Central memory CD8-positive, alpha-beta T cell (primary cell): ENCODE measurements at regions not wholly inside any gene's neighbourhood (a gene's known extent, or its start where the extent isn't known, plus 50 kb on each side); places are given as distances from the start of the nearest gene placed in this dataset.

Experiments
- ATAC-seq: fragments of 150-1000 bp; cut with Tn5 transposase; replicated peaks from 2 replicates; pipeline ENCODE4 v1.10.0; 2022; ENCODE audit warnings: mild to moderate bottlenecking, moderate FRiP score, moderate number of reproducible peaks; ENCODE audit not compliant: poor library complexity, severe bottlenecking; ENCODE audit errors: extremely low read depth
- DNase-seq, 2 donors: peaks; one replicate each; pipeline ENCODE4 v3.0.0; 2021; ENCODE audit warnings: low spot score in 2 of 2
- H3K27ac Mint-ChIP-seq: one replicate; pipeline ENCODE4 v1.8.0; 2022; ENCODE audit warnings: low read depth, mild to moderate bottlenecking, moderate library complexity, mixed read lengths
- H3K27me3 Mint-ChIP-seq: one replicate; pipeline ENCODE4 v1.8.0; 2022; ENCODE audit warnings: mixed read lengths
- H3K36me3 Mint-ChIP-seq: one replicate; pipeline ENCODE4 v1.8.0; 2022; ENCODE audit warnings: mild to moderate bottlenecking, moderate library complexity, mixed read lengths; ENCODE audit not compliant: insufficient read depth
- H3K4me1 Mint-ChIP-seq: one replicate; pipeline ENCODE4 v1.8.0; 2022; ENCODE audit warnings: mixed read lengths
- H3K4me3 Mint-ChIP-seq: one replicate; pipeline ENCODE4 v1.8.0; 2022; ENCODE audit warnings: mild to moderate bottlenecking, moderate library complexity, mixed read lengths
- H3K9me3 Mint-ChIP-seq: one replicate; pipeline ENCODE4 v1.8.0; 2022; ENCODE audit warnings: mixed read lengths

DNA sequence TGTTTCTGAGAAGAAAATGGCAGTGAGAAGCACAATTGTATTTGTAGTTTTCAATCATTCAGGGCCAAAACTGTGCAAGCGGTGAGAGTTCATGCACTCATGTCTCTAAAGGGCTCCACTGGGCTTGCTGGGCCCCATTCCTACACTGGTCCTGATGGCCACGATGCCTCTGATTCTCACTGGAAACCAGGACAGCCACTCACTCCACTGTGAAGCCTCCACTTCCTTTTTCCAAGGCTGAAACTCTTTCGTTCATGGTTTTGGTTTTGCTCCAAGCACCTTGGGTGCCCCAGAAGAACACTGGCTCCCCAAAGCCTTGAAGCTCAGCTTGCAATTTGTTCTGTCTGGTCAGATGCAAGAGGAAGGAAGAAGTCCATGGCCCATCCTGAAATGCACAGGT is 390.0 kb upstream of the MKI67 start:
- H3K4me1 Mint-ChIP-seq = no peaks in the 10 kb centered on the region
- no peaks in the 10 kb centered on the region for H3K27me3 Mint-ChIP-seq
- no peaks in the 10 kb centered on the region for H3K36me3 Mint-ChIP-seq
- ATAC-seq (no peak), DNase-seq (no peak)
- no peak overlapping the region for H3K4me3 Mint-ChIP-seq
- H3K9me3 Mint-ChIP-seq = peaks cover 5% of the 10 kb centered on the region
- no peak overlapping the region for H3K27ac Mint-ChIP-seq

DNA sequence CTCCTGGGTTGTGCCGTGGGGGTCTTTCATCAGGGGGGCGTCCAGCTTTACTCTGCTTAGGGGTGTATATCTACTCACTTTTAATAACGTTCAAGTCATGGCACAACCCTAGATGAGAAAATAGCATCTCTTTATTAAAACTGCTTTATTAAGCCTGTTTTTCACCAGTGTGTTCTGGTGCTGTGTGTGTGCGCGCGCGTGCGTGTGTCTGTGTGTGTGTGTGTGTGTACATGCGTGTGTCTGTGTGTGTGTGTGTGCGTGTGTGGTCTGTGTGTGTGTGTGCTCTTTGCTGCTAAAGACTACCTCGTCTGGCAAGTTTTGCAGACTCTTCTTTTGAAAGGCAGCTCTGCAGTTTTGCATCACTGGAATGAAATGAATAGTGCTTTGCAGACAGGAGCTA is 390.9 kb upstream of the MKI67 start:
- Mint-ChIP-seq H3K4me3 (no peak overlapping the region), H3K27me3 (no peaks in the 10 kb centered on the region), H3K4me1 (no peaks in the 10 kb centered on the region), H3K27ac (no peak overlapping the region), H3K9me3 (peaks cover 5% of the 10 kb centered on the region), H3K36me3 (no peaks in the 10 kb centered on the region)
- ATAC-seq = no peak
- DNase-seq = no peak

- H3K27ac Mint-ChIP-seq = no peak overlapping the region
- DNase-seq (no peak), ATAC-seq (no peak)
- peaks cover 5% of the 10 kb centered on the region for H3K9me3 Mint-ChIP-seq
- H3K4me1 Mint-ChIP-seq = no peaks in the 10 kb centered on the region
- no peaks in the 10 kb centered on the region for H3K36me3 Mint-ChIP-seq
- no peak overlapping the region for H3K4me3 Mint-ChIP-seq
- no peaks in the 10 kb centered on the region for H3K27me3 Mint-ChIP-seq
These were observed 391.8 kb upstream of the MKI67 start for GRCh38 chr10:128518000-128518399.

GRCh38 chr10:128519581-128519980 is 393.4 kb upstream of the MKI67 start:
- no peak for ATAC-seq
- no peaks in the 10 kb centered on the region for H3K27me3 Mint-ChIP-seq
- no peak overlapping the region for H3K4me3 Mint-ChIP-seq
- no peak for DNase-seq
- no peak overlapping the region for H3K27ac Mint-ChIP-seq
- H3K9me3 Mint-ChIP-seq = peaks cover 5% of the 10 kb centered on the region
- no peaks in the 10 kb centered on the region for H3K4me1 Mint-ChIP-seq
- H3K36me3 Mint-ChIP-seq = no peaks in the 10 kb centered on the region

DNA sequence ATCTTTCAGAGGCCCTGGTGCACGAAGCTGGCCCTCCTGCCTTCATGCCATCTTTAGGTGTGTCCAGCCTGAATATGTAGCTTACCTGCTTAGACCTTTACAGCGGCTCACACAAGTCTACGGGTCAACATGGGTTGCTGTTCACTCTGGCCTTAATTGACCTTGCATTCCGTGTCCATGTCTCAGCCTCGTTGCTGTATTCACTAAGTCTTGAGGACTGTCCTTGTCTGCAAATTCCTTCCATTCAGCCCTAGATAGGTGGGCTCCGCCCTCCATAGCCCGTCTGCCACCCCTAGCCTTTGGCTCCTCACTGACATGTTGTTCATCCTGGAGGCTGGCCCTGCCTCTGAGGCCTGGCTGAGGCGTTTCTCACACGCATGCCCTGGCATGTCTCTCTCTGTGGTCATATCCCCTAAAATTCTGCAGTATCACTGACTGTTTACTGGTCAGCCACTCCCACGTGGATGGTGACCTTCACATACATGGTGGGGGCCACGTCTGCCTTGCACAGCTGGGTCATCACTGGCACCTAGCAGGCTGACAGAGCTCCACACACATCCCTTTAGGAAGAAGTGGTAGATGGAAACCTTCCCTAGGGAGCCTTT is 394.1 kb upstream of the MKI67 start:
- ATAC-seq (no peak), DNase-seq (no peak)
- H3K4me1 Mint-ChIP-seq = no peaks in the 10 kb centered on the region
- H3K9me3 Mint-ChIP-seq = peaks cover 5% of the 10 kb centered on the region
- no peaks in the 10 kb centered on the region for H3K36me3 Mint-ChIP-seq
- no peak overlapping the region for H3K4me3 Mint-ChIP-seq
- no peak overlapping the region for H3K27ac Mint-ChIP-seq
- no peaks in the 10 kb centered on the region for H3K27me3 Mint-ChIP-seq

- H3K4me3 Mint-ChIP-seq = no peak overlapping the region
- H3K27ac Mint-ChIP-seq = no peak overlapping the region
- ATAC-seq = no peak
- H3K9me3 Mint-ChIP-seq = peaks cover 5% of the 10 kb centered on the region
- H3K27me3 Mint-ChIP-seq = no peaks in the 10 kb centered on the region
- no peaks in the 10 kb centered on the region for H3K4me1 Mint-ChIP-seq
- DNase-seq = no peak
- no peaks in the 10 kb centered on the region for H3K36me3 Mint-ChIP-seq
These were observed 396.5 kb upstream of the MKI67 start for GRCh38 chr10:128522551-128523308.

DNA sequence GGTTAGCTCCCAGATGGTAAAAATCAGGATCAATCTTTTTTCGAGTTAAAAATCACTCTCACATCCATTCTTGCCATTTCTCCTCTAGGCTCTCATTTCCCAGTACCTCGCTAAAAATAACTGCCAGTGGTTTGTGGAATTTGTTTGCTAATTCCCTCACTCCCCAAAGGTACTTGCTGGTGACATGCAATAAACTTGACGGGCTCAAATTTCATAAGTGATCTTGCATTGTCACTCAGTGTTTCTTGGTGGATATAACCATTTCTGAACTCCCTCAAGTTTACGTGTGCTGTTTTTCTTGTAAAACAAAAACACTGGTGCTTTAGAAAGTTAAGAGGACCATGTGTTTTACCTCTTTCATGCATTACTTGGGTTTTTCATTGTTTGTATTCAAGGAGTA is 399.2 kb upstream of the MKI67 start:
- Mint-ChIP-seq H3K9me3 (peaks cover 3% of the 10 kb centered on the region), H3K4me3 (no peak overlapping the region), H3K36me3 (no peaks in the 10 kb centered on the region), H3K27ac (no peak overlapping the region), H3K4me1 (no peaks in the 10 kb centered on the region), H3K27me3 (no peaks in the 10 kb centered on the region)
- DNase-seq = no peak
- ATAC-seq = no peak

DNA sequence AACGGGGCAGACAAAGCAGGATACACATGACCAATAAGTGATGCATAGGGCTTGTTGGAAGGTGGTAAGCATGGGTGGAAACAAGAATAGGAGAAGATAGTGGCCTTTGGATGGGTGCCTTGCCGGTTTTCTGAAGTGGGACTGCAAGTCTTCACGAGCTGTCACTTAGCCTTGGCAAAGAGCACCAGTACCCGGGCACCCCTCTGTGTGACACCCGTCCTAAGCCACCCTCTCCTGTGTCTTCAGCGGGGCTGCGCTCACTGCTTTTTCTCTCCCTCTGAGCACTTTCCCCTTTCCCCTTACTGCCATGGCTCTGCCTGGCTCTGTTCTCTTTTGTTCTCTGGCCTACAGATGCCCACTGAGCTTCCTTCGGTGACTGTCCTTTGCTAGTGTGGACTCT is 399.7 kb upstream of the MKI67 start:
- no peak overlapping the region for H3K4me3 Mint-ChIP-seq
- DNase-seq (no peak), ATAC-seq (no peak)
- H3K9me3 Mint-ChIP-seq = no peaks in the 10 kb centered on the region
- H3K36me3 Mint-ChIP-seq = no peaks in the 10 kb centered on the region
- no peaks in the 10 kb centered on the region for H3K4me1 Mint-ChIP-seq
- no peak overlapping the region for H3K27ac Mint-ChIP-seq
- no peaks in the 10 kb centered on the region for H3K27me3 Mint-ChIP-seq

DNA sequence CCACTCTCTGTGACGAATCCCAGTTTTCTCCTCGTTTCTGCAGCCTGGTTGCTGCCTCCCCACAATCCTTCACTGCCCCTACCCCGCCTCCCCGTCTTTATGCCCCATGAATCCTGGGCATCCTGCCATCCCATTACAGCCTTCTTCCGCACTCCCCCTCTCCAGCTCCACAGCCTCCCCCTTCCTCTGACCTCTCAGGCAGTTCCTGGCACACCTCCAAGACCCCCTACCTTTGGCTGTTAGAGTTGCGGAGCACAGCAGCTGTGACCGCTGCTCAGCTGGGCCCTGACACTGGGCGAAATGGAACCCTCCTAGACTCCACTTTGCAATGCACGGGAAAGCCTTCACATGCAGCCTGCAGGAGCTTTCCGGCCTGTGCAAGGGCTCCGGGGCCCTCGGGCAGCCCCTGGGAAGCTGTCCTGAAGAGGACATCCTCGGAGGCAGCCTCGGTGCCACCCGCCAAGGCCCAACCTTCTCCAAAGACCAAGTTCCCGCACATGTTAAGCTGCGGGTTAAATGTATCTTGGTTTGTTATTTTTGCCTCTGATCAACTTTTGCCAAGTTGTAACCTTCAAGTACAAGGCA is 400.7 kb upstream of the MKI67 start:
- H3K9me3 Mint-ChIP-seq = no peaks in the 10 kb centered on the region
- no peak for DNase-seq
- H3K36me3 Mint-ChIP-seq = no peaks in the 10 kb centered on the region
- H3K4me3 Mint-ChIP-seq = no peak overlapping the region
- no peak overlapping the region for H3K27ac Mint-ChIP-seq
- no peak for ATAC-seq
- no peaks in the 10 kb centered on the region for H3K27me3 Mint-ChIP-seq
- no peaks in the 10 kb centered on the region for H3K4me1 Mint-ChIP-seq

- H3K36me3 Mint-ChIP-seq = no peaks in the 10 kb centered on the region
- no peak for DNase-seq
- H3K27me3 Mint-ChIP-seq = peaks cover 6% of the 10 kb centered on the region
- no peak overlapping the region for H3K4me3 Mint-ChIP-seq
- H3K9me3 Mint-ChIP-seq = no peaks in the 10 kb centered on the region
- H3K27ac Mint-ChIP-seq = no peak overlapping the region
- no peaks in the 10 kb centered on the region for H3K4me1 Mint-ChIP-seq
- no peak for ATAC-seq
These were observed 401.5 kb upstream of the MKI67 start for GRCh38 chr10:128527711-128528110.

GRCh38 chr10:128528167-128528566 is 401.9 kb upstream of the MKI67 start:
- peaks cover 9% of the 10 kb centered on the region for H3K27me3 Mint-ChIP-seq
- H3K4me1 Mint-ChIP-seq = no peaks in the 10 kb centered on the region
- no peaks in the 10 kb centered on the region for H3K9me3 Mint-ChIP-seq
- no peak overlapping the region for H3K27ac Mint-ChIP-seq
- DNase-seq = no peak
- H3K4me3 Mint-ChIP-seq = no peak overlapping the region
- no peak for ATAC-seq
- H3K36me3 Mint-ChIP-seq = no peaks in the 10 kb centered on the region

GRCh38 chr10:128528781-128529180 is 402.6 kb upstream of the MKI67 start:
- Mint-ChIP-seq H3K4me1 (no peaks in the 10 kb centered on the region), H3K9me3 (no peaks in the 10 kb centered on the region), H3K4me3 (no peak overlapping the region), H3K36me3 (no peaks in the 10 kb centered on the region), H3K27me3 (peaks cover 9% of the 10 kb centered on the region), H3K27ac (no peak overlapping the region)
- ATAC-seq = no peak
- no peak for DNase-seq

DNA sequence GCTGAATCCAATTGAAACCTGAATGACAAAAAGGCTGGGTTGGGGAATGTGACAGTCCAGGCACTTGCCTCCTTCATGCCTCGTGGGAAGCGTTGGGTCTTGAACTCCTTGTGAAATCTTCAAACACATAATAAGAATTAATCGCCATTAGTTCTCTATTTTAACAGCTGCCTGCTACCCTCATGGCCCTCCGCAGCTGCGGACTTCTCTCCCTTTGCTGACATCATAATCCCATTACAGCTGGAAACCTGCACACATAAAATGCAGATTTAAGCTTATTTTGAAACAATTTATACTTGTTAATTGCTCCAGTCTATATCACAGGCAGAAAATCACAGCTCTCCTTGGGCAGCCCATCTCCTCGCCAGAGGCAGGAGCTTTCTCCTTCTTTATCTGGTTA is 403.0 kb upstream of the MKI67 start:
- Mint-ChIP-seq H3K9me3 (no peaks in the 10 kb centered on the region), H3K27me3 (peaks cover 9% of the 10 kb centered on the region), H3K4me3 (no peak overlapping the region), H3K36me3 (no peaks in the 10 kb centered on the region), H3K4me1 (no peaks in the 10 kb centered on the region), H3K27ac (no peak overlapping the region)
- DNase-seq = no peak
- no peak for ATAC-seq
